CD1c-positive myeloid dendritic cell (primary cell): ENCODE measurements at regions not wholly inside any gene's neighbourhood (a gene's known extent, or its start where the extent isn't known, plus 50 kb on each side); places are given as distances from the start of the nearest gene placed in this dataset.
"Not testable (repeated sequence)": the region's sequence is repeated elsewhere in the genome, so short reads cannot be mapped to it uniquely, and the experiment has no call there.

ENCODE experiments used
- DNase-seq: peaks from one replicate; pipeline ENCODE4 v3.0.0-alpha.2; 2016; ENCODE audit errors: extremely low spot score

DNA sequence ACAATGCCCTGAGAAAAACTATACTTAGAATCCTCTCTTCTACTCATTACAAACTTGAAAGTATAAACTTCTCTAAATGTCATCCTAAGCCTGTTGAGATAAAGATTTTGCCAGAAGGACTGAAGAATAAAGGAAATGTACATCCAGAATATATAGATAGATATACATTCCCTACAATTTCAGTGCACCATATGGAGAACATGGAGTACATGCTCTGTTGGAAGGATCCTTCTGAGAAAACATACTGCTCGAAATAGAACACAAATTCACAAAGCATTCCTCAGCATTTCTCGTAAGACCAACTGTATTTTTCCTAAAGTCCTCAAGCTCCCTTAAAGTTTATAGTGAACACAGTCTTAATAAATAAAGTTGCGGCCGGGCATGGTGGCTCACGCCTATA is 69.7 kb upstream of the RASA1 start:
- DNase-seq = no peak

DNA sequence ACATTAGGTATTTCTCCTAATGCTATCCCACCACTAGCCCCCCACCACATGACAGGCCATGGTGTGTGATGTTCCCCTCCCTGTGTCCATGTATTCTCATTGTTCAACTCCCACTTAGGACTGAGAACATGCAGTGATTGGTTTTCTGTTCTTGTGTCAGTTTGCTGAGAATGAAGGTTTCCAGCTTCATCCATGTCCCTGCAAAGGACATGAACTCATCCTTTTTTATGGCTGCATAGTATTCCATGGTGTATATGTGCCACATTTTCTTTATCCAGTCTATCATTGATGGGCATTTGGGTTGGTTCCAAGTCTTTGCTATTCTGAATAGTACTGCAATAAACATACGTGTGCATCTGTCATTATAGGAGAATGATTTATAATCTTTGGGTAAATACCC is 68.4 kb upstream of the RASA1 start:
- not testable (repeated sequence) for DNase-seq

DNA sequence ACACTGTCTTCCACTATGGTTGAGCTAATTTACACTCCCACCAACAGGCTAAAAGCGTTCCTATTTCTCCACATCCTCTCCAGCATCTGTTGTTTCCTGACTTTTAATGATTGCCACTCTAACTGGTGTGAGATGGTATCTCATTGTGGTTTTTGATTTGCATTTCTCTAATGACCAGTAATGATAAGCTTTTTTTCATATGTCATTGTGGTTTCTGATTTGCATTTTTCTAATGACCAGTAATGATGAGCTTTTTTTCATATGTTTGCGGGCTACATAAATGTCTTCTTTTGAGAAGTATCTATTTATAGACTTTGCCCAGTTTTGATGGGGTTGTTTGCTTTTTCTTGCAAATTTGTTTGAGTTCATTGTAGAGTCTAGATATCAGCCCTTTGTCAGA is 68.0 kb upstream of the RASA1 start:
- DNase-seq = not testable (repeated sequence)

DNA sequence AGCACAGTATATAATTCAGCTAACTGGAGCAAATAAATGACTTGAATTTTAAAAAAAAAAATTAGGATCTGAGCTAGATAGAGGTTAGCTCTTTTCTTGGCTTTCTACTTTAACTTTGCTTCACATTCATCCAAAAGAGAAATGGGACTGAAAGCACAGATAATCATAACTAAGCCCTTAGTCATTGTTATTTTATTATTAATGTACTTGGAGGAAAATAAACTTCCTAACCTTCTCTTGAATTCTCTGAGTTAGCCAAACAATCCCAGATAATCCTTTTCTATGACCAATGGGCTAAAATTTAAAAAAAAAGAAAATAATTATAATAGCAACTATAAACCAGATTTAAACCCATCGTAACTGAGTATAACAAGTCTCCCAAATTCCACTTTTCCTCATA is 57.6 kb upstream of the RASA1 start:
- DNase-seq = no peak

DNA sequence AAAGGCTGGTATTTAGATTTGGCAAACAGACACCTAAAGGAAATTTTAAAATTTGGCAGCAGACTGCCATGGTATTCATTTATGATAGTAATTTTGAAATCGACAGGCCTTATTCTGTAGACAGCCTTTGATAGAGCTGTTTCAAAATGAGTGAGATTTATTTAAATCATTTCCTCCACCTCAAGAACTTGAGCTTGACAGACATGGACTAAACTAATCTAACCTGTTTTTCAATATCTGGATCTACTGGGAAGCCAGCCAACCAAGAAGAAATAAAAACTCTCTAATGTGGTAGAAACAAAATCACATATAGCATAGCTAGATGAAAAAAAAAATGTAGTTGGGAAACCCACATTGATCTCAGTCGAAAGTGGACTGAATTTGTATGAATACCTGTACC is 56.9 kb upstream of the RASA1 start:
- no peak for DNase-seq

DNA sequence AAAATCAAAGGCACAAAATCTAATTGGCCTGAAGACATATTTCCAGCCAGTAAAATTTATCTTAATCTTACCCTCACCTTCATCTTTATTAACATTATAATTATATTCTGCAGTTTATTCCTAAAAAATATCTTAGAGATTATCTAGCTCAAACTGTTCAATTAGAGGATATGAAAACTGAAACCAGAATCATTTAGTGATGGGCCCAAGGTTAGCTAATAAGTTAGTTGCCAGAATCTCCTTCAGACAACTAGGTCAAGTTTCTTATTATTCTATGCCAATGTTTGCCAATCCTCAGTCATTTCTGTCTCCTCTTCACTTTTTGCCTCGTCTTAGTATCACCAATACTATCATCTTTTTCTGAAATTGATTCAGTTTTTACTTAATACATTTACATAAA is 56.0 kb upstream of the RASA1 start:
- DNase-seq = no peak

DNA sequence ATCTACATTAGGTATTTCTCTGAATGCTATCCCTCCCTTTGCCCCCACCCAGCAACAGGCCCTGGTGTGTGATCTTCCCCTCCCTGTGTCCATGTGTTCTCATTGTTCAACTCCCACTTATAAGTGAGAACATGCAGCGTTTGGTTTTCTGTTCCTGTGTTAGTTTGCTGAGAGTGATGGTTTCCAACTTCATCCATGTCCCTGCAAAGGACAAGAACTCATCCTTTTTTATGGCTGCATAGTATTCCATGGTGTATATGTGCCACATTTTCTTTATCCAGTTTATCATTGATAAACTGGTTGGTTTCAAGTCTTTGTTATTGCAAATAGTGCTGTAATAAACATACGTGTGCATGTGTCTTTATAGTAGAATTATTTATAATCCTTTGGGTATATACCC is 55.5 kb upstream of the RASA1 start:
- DNase-seq = not testable (repeated sequence)

DNA sequence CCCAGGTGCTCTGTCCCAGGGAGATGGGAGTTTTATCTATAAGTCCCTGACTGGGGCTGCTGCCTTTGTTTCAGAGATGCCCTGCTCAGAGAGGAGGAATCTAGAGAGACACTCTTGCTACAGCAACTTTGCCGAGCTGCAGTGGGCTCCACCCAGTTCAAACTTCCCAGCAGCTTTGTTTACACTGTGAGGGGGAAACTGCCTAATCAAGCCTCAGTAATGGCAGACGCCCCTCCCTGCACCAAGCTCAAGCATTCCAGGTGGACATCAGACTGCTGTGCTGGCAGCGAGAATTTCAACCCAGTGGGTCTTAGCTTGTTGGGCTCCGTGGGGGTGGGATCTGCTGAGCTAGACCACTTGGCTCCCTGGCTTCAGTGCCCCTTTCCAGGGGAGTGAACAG is 50.2 kb upstream of the RASA1 start:
- not testable (repeated sequence) for DNase-seq
